K562 (cell line): ENCODE measurements at regions not wholly inside any gene's neighbourhood (a gene's known extent, or its start where the extent isn't known, plus 50 kb on each side); places are given as distances from the start of the nearest gene placed in this dataset.

Experiments used
- BCLAF1 ChIP-seq, 2 experiments: fragments of 450-650 bp in 1 of 2; IDR thresholded peaks; 2 replicates each; pipeline ENCODE4 v1.6.1; 2011 to 2017; ENCODE audit warnings: low read depth in 2 of 2, antibody characterized with exemption in 1 of 2, borderline replicate concordance in 1 of 2, low read length in 1 of 2, mild to moderate bottlenecking in 1 of 2, mixed read lengths in 1 of 2; ENCODE audit not compliant: control insufficient read depth in 1 of 2
- E2F1 ChIP-seq: sonication (generic); formaldehyde crosslinking; IDR thresholded peaks from 2 replicates; pipeline ENCODE4 v1.8.1; 2023; ENCODE audit warnings: mild to moderate bottlenecking, missing genetic modification reagents, moderate library complexity
- HBP1 ChIP-seq: fragments of 450-650 bp; formaldehyde crosslinking; IDR thresholded peaks from 2 replicates; pipeline ENCODE4 v1.4.0; 2022; ENCODE audit warnings: missing genetic modification characterization
- HNRNPH1 ChIP-seq: fragments of 200-400 bp; formaldehyde crosslinking; optimal IDR thresholded peaks from 2 replicates; pipeline ENCODE3; 2017; ENCODE audit warnings: low read depth, mild to moderate bottlenecking, low read length, moderate library complexity
- IRF2 ChIP-seq: sonication (generic); formaldehyde crosslinking; IDR thresholded peaks from 2 replicates; pipeline ENCODE4 v1.8.1; 2022; ENCODE audit warnings: mild to moderate bottlenecking, missing genetic modification reagents
- KDM4B ChIP-seq, 2 experiments: fragments of 450-650 bp in 1 of 2; sonication (generic) in 1 of 2; IDR thresholded peaks; 2 replicates each; pipeline ENCODE4 v1.6.1; 2016 to 2017; ENCODE audit warnings: borderline replicate concordance in 2 of 2, antibody characterized with exemption in 1 of 2, low read depth in 1 of 2, mild to moderate bottlenecking in 1 of 2
- RBM15 ChIP-seq: fragments of 200-400 bp; formaldehyde crosslinking; IDR thresholded peaks from 2 replicates; pipeline ENCODE4 v1.6.1; 2018; ENCODE audit warnings: mild to moderate bottlenecking, low read length, moderate library complexity; ENCODE audit not compliant: insufficient read depth
- ZC3H11A ChIP-seq: IDR thresholded peaks from 2 replicates; pipeline ENCODE4 v1.6.1; 2012; ENCODE audit warnings: low read depth, low read length, improper control_type of control experiment
- ZNF592 ChIP-seq: fragments of 450-650 bp; IDR thresholded peaks from 2 replicates; pipeline ENCODE4 v1.6.1; 2017; ENCODE audit warnings: antibody characterized with exemption, mild to moderate bottlenecking

- no peak for TF ChIP-seq BCLAF1 (IDR thresholded peaks at IDR 0.05; ENCODE audit: borderline replicate concordance in 1 of 2, control insufficient read depth in 1 of 2, low read depth in 2 of 2, low read length in 1 of 2)
- no peak for TF ChIP-seq ZC3H11A
- TF ChIP-seq RBM15: no peak
- no peak for TF ChIP-seq HNRNPH1
- TF ChIP-seq ZNF592: no peak
- no peak for TF ChIP-seq HBP1 (CRISPR knock-in tag)
- TF ChIP-seq E2F1 (CRISPR knock-in tag): no peak
- no peak for TF ChIP-seq KDM4B (IDR thresholded peaks at IDR 0.05; ENCODE audit: borderline replicate concordance in 2 of 2, low read depth in 1 of 2)
- no peak for TF ChIP-seq IRF2 (CRISPR knock-in tag)
Measured at GRCh38 chr15:29442532-29442931, 172.9 kb upstream of the NSMCE3 start (continued).
